Stimulated activated CD8-positive, alpha-beta memory T cell treated with anti-CD3 and anti-CD28 coated beads, Interleukin-7, amount 100 ng/mL, for 24 hours (primary cell): ENCODE measurements at regions not wholly inside any gene's neighbourhood (a gene's known extent, or its start where the extent isn't known, plus 50 kb on each side); places are given as distances from the start of the nearest gene placed in this dataset.
"Not testable (repeated sequence)": the region's sequence is repeated elsewhere in the genome, so short reads cannot be mapped to it uniquely, and the experiment has no call there.

Experiments used
- DNase-seq: peaks from one replicate; pipeline ENCODE4 v3.0.0-alpha.2; 2020; ENCODE audit warnings: low read depth

- DNase-seq = no peak
Observed at GRCh38 chr9:1875251-1875851, 139.8 kb upstream of the SMARCA2 start.

GRCh38 chr9:1875921-1876448 is 139.2 kb upstream of the SMARCA2 start:
- peak; percentile 49 for DNase-seq

- no peak for DNase-seq
Observed at GRCh38 chr9:1876891-1877496, 138.2 kb upstream of the SMARCA2 start.

- no peak for DNase-seq
Observed at GRCh38 chr9:1877951-1878350, 137.2 kb upstream of the SMARCA2 start.

- no peak for DNase-seq
Observed at GRCh38 chr9:1878811-1879210, 136.3 kb upstream of the SMARCA2 start.

GRCh38 chr9:1879501-1879900 is 135.6 kb upstream of the SMARCA2 start:
- no peak for DNase-seq

- no peak for DNase-seq
Observed at GRCh38 chr9:1880038-1880565, 135.0 kb upstream of the SMARCA2 start.

- no peak for DNase-seq
Observed at GRCh38 chr9:1881708-1882295, 133.3 kb upstream of the SMARCA2 start.

- DNase-seq = no peak
Observed at GRCh38 chr9:1882711-1883403, 132.3 kb upstream of the SMARCA2 start.

- no peak for DNase-seq
Observed at GRCh38 chr9:1890201-1890600, 124.9 kb upstream of the SMARCA2 start.

GRCh38 chr9:1890816-1891215 is 124.3 kb upstream of the SMARCA2 start:
- DNase-seq = no peak

GRCh38 chr9:1903080-1903704 is 112.0 kb upstream of the SMARCA2 start:
- DNase-seq = not testable (repeated sequence)

- no peak for DNase-seq
Observed at GRCh38 chr9:1907465-1907864, 107.7 kb upstream of the SMARCA2 start.

GRCh38 chr9:1909322-1909721 is 105.8 kb upstream of the SMARCA2 start:
- no peak for DNase-seq

GRCh38 chr9:1910269-1910811 is 104.8 kb upstream of the SMARCA2 start:
- DNase-seq = no peak

GRCh38 chr9:1913631-1914330 is 101.4 kb upstream of the SMARCA2 start:
- DNase-seq = no peak

GRCh38 chr9:1916095-1916494 is 99.1 kb upstream of the SMARCA2 start:
- no peak for DNase-seq

GRCh38 chr9:1916655-1917054 is 98.5 kb upstream of the SMARCA2 start:
- no peak for DNase-seq

- DNase-seq = no peak
Observed at GRCh38 chr9:1917396-1917935, 97.7 kb upstream of the SMARCA2 start.

- no peak for DNase-seq
Observed at GRCh38 chr9:1918108-1918507, 97.0 kb upstream of the SMARCA2 start.

GRCh38 chr9:1918622-1919021 is 96.5 kb upstream of the SMARCA2 start:
- no peak for DNase-seq
